Liver (tissue), 3 donors: ENCODE measurements at regions not wholly inside any gene's neighbourhood (a gene's known extent, or its start where the extent isn't known, plus 50 kb on each side); places are given as distances from the start of the nearest gene placed in this dataset.
"Not testable (repeated sequence)": the region's sequence is repeated elsewhere in the genome, so short reads cannot be mapped to it uniquely, and the experiment has no call there.

Experiments
- CTCF ChIP-seq: fragments of 150-350 bp; IDR thresholded peaks from 2 replicates; pipeline ENCODE4 v1.5.1; 2017; ENCODE audit warnings: improper control_type of control experiment, low read depth, low read length; ENCODE audit not compliant: missing input control
- EGR1 ChIP-seq, 2 donors: IDR thresholded peaks; 2 replicates each; pipeline ENCODE4 v1.6.1; 2016 to 2018; ENCODE audit warnings: antibody characterized with exemption in 2 of 2, low read depth in 2 of 2
- FOXA1 ChIP-seq: IDR thresholded peaks from 2 replicates; pipeline ENCODE4 v1.6.1; 2016; ENCODE audit warnings: antibody characterized with exemption
- FOXA2 ChIP-seq: IDR thresholded peaks from 2 replicates; pipeline ENCODE4 v1.6.1; 2016; ENCODE audit warnings: antibody characterized with exemption
- GABPA ChIP-seq, 2 donors: IDR thresholded peaks in 1 of 2; conservative IDR thresholded peaks in 1 of 2; 2 replicates each; pipeline ENCODE4 v1.6.1; 2016; ENCODE audit warnings: antibody characterized with exemption in 2 of 2, mild to moderate bottlenecking in 1 of 2, moderate library complexity in 1 of 2
- JUND ChIP-seq, 2 donors: IDR thresholded peaks; 2 replicates each; pipeline ENCODE4 v1.6.1; 2016; ENCODE audit warnings: antibody characterized with exemption in 2 of 2
- NR2F2 ChIP-seq: IDR thresholded peaks from 2 replicates; pipeline ENCODE4 v1.6.1; 2016; ENCODE audit warnings: antibody characterized with exemption
- RAD21 ChIP-seq, 2 donors: IDR thresholded peaks; 2 replicates each; pipeline ENCODE4 v1.6.1; 2016; ENCODE audit warnings: antibody characterized with exemption in 2 of 2, mild to moderate bottlenecking in 2 of 2
- REST ChIP-seq: IDR thresholded peaks from 2 replicates; pipeline ENCODE4 v1.6.1; 2016; ENCODE audit warnings: antibody characterized with exemption, mild to moderate bottlenecking
- SP1 ChIP-seq: IDR thresholded peaks from 2 replicates; pipeline ENCODE4 v1.6.1; 2018; ENCODE audit warnings: antibody characterized with exemption, mild to moderate bottlenecking
- TAF1 ChIP-seq: conservative IDR thresholded peaks from 2 replicates; pipeline ENCODE4 v1.6.1; 2016; ENCODE audit warnings: antibody characterized with exemption, mild to moderate bottlenecking
- YY1 ChIP-seq: IDR thresholded peaks from 2 replicates; pipeline ENCODE4 v1.6.1; 2016; ENCODE audit warnings: antibody characterized with exemption, mild to moderate bottlenecking
- ZBTB33 ChIP-seq: IDR thresholded peaks from 2 replicates; pipeline ENCODE4 v1.6.1; 2016; ENCODE audit warnings: antibody characterized with exemption
- TF ChIP-seq, protein P1 (sequence below): IDR thresholded peaks from 2 replicates; pipeline ENCODE4 v1.6.1; 2016; ENCODE audit warnings: antibody characterized with exemption
- donor health status: healthy.
- donor health status: healthy.

DNA sequence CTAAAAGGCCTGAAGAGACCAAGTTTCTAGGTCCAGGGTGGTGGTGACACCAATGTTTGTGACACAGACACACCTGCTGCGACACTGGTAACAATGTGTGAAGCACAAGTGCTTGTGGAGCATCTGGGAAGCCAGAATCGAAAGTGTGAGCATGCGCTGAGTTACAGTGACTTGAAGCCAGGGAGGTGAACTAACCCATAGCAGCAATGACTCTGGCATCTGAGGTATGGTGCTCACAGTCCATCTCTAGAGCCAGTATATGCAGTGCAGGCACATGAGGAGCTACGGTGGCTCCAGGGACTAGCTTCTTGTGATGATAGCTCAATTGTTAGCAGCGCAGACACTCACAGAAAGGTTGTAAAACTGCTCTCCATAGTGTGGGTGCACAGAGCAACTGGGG lies 430.3 kb downstream of the PRIM2 start:
- not testable (repeated sequence) for TF ChIP-seq CTCF; REST; GABPA (IDR thresholded peaks at IDR 0.05 in 1 of 2, conservative IDR thresholded peaks at IDR 0.05 in 1 of 2); SP1; EGR1 (IDR thresholded peaks at IDR 0.05; ENCODE audit: low read depth in 2 of 2); YY1; ZBTB33; FOXA1; TAF1; NR2F2; RAD21 (IDR thresholded peaks at IDR 0.05); JUND (IDR thresholded peaks at IDR 0.05); FOXA2
- TF ChIP-seq, protein P1, sequence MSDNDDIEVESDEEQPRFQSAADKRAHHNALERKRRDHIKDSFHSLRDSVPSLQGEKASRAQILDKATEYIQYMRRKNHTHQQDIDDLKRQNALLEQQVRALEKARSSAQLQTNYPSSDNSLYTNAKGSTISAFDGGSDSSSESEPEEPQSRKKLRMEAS, result not testable (repeated sequence)
